GM18502 (cell line): ENCODE measurements at regions not wholly inside any gene's neighbourhood (a gene's known extent, or its start where the extent isn't known, plus 50 kb on each side); places are given as distances from the start of the nearest gene placed in this dataset.
"Not testable (repeated sequence)": the region's sequence is repeated elsewhere in the genome, so short reads cannot be mapped to it uniquely, and the experiment has no call there.

Experiments used
- ATAC-seq: cut with Tn5 transposase; IDR thresholded peaks from one replicate; pipeline ENCODE4 v1.9.1; 2021; ENCODE audit warnings: mild to moderate bottlenecking; ENCODE audit not compliant: unreplicated experiment, poor library complexity

- peak; percentile 76 for ATAC-seq
Measured at GRCh38 chr12:128069359-128069997, 197.5 kb upstream of the TMEM132C start.

- ATAC-seq, result no peak
Measured at GRCh38 chr12:128073937-128074336, 193.0 kb upstream of the TMEM132C start.

- no peak for ATAC-seq
Measured at GRCh38 chr12:128075332-128075731, 191.6 kb upstream of the TMEM132C start.

- no peak for ATAC-seq
Measured at GRCh38 chr12:128076188-128076587, 190.8 kb upstream of the TMEM132C start.

- ATAC-seq, result no peak
Measured at GRCh38 chr12:128077211-128077916, 189.6 kb upstream of the TMEM132C start.

- no peak for ATAC-seq
Measured at GRCh38 chr12:128077917-128078298, 189.1 kb upstream of the TMEM132C start.

GRCh38 chr12:128078301-128078971, 188.5 kb upstream of the TMEM132C start:
- no peak for ATAC-seq

- ATAC-seq, result no peak
Measured at GRCh38 chr12:128079446-128079845, 187.5 kb upstream of the TMEM132C start.

GRCh38 chr12:128083132-128083729, 183.7 kb upstream of the TMEM132C start:
- ATAC-seq, result no peak

GRCh38 chr12:128088926-128089325, 178.0 kb upstream of the TMEM132C start:
- ATAC-seq, result no peak

- no peak for ATAC-seq
Measured at GRCh38 chr12:128089961-128090360, 177.0 kb upstream of the TMEM132C start.

- no peak for ATAC-seq
Measured at GRCh38 chr12:128091101-128091720, 175.8 kb upstream of the TMEM132C start.

- no peak for ATAC-seq
Measured at GRCh38 chr12:128091951-128092382, 175.0 kb upstream of the TMEM132C start.

GRCh38 chr12:128098730-128099129, 168.2 kb upstream of the TMEM132C start:
- ATAC-seq, result no peak

GRCh38 chr12:128103152-128103551, 163.8 kb upstream of the TMEM132C start:
- ATAC-seq, result no peak

GRCh38 chr12:128109236-128109635, 157.7 kb upstream of the TMEM132C start:
- no peak for ATAC-seq

GRCh38 chr12:128109636-128110035, 157.3 kb upstream of the TMEM132C start:
- ATAC-seq, result no peak

GRCh38 chr12:128111333-128111732, 155.6 kb upstream of the TMEM132C start:
- ATAC-seq, result no peak

- ATAC-seq, result no peak
Measured at GRCh38 chr12:128111951-128112350, 155.0 kb upstream of the TMEM132C start.

GRCh38 chr12:128113250-128113649, 153.7 kb upstream of the TMEM132C start:
- ATAC-seq, result not testable (repeated sequence)

GRCh38 chr12:128114485-128114884, 152.5 kb upstream of the TMEM132C start:
- ATAC-seq, result no peak
